ENCODE measurements at regions not wholly inside any gene's neighbourhood (a gene's known extent, or its start where the extent isn't known, plus 50 kb on each side); places are given as distances from the start of the nearest gene placed in this dataset.

GRCh38 chr5:54774281-54775170 lies 210.9 kb downstream of the ESM1 start:
- DNase-seq (ENCODE audit: low read depth in 3 of 3, low spot score in 1 of 3) = no peak

GRCh38 chr5:54772684-54773083 lies 212.7 kb downstream of the ESM1 start:
- no peak for DNase-seq (ENCODE audit: low read depth in 3 of 3, low spot score in 1 of 3)

DNA sequence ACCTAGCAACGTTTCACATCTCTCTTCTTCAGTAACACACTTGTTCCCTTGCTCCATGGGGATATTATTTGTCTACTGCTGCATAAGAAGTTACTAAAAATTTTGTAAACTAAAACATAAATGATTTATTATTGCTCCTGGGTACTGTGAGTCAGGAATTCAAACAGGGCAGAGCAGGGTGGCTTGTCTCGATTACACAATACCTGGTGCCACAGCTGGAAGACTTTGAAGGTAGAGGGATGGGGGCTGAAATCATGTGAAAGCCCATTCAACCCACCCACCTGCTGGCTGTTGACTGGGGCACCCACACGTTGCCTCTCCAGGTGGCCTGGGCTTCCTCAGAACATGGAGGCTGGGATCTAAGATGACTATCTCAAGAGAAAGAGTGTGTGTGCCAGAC lies 213.2 kb downstream of the ESM1 start:
- DNase-seq (ENCODE audit: low read depth in 3 of 3, low spot score in 1 of 3) = no peak

GRCh38 chr5:54769746-54770145 lies 215.6 kb downstream of the ESM1 start:
- no peak for DNase-seq (ENCODE audit: low read depth in 3 of 3, low spot score in 1 of 3)

GRCh38 chr5:54769072-54769471 lies 216.3 kb downstream of the ESM1 start:
- no peak for DNase-seq (ENCODE audit: low read depth in 3 of 3, low spot score in 1 of 3)

- DNase-seq (ENCODE audit: low read depth in 3 of 3, low spot score in 1 of 3) = no peak
These were observed 218.6 kb downstream of the ESM1 start for GRCh38 chr5:54766748-54767147.

GRCh38 chr5:54765165-54766028 lies 220.0 kb downstream of the ESM1 start:
- no peak for DNase-seq (ENCODE audit: low read depth in 3 of 3, low spot score in 1 of 3)

DNA sequence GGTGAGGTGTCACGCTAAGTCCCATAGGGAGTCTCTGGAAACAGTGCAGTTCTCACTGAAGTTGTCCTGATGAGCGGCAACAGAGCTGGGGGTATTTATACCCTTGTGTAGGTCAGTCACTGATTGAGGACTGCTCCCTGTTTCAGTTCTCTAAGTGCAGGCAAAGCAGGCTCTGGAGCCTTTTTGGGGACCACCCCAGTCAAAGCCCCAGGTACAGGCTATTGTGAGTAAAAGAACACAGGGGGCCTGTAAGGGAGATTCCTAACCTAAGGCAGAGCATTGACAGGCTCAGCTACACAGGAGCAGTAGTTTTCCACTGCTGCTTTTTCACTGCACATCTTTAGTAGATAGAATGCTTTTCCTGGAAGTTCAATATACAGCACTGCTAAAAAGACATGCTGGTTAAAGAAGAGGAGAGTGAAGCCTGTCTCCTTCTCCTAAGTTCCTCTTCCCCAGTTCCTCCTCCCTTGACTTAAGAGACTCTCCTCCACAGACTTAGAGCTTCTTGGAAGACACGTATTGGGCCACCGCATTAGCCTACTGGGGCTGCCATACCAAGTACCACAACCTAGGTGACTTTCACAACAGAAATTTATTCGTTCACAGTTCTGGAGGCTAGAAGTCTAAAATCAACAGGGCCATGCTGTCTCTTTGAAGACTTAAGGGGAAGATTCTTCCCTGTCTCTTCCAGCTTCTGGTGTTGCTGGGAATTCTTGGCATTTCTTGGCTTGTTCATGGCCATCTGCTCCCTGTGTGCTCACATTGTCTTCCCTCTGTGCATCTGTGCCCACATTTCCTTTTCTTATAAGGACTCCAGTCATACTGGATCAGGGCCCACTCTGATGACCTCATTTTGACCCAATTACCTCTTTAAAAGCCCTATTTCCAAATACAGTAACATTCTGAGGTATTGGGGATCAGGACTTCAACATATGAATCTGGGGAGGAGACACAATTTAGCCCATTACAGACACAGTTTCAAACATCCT lies 221.0 kb downstream of the ESM1 start:
- no peak for DNase-seq (ENCODE audit: low read depth in 3 of 3, low spot score in 1 of 3)

GRCh38 chr5:54761213-54761701 lies 224.1 kb downstream of the ESM1 start:
- DNase-seq (ENCODE audit: low read depth in 3 of 3, low spot score in 1 of 3) = no peak

DNA sequence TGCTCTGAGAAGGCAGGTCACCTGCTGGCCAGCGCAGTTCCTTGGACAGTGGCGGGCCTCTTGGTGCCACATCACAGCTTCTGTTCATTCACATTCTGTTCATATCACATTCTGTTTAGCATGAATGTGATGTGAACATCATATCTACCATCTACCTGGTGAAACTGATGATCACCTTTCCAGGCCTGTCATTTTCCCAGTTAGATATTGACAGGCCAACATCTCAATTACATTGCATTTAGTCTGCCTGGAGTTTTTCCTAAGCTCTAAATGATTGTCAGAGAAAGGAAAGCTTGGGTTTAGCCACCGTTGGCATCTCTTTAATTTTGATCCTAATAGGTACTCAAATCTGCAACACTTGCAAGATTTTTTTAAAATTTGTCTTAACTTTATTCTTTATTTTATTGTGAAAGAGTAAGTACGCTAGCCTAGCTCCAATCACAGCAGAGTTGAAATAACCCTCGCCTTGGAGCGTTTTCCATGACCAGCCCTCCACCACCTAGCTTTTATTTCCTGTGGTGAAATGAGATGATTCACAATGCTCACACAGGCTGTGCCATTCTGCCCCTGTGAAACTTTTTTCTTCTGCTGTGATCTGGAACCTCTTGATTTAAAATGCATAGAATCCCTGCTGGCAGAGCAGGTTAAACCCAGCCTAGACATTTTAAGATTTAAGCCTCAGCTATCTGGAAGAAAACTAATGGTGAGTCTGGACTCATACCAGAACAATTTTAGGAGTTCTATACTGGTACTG lies 225.0 kb downstream of the ESM1 start:
- DNase-seq (ENCODE audit: low read depth in 3 of 3, low spot score in 1 of 3) = no peak

DNA sequence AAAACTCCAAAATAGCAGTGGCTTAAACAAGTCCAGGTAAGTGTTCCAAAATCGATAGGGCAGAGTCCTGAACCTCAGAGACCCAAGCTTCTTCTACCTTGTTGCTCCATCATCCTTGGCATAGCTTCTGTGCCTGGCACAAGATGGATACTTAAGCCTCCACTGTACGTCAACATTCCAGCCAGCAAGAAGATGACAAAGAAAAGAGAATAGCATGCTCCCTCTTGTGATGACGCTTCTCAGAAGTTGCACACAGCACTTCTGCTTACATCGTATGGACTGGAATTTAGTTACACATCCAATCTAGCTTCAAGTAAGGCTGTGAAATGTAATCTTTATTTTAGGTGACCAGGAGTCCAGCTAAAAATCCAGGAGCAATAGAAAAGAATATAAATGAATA lies 227.4 kb downstream of the ESM1 start:
- no peak for DNase-seq (ENCODE audit: low read depth in 3 of 3, low spot score in 1 of 3)

DNA sequence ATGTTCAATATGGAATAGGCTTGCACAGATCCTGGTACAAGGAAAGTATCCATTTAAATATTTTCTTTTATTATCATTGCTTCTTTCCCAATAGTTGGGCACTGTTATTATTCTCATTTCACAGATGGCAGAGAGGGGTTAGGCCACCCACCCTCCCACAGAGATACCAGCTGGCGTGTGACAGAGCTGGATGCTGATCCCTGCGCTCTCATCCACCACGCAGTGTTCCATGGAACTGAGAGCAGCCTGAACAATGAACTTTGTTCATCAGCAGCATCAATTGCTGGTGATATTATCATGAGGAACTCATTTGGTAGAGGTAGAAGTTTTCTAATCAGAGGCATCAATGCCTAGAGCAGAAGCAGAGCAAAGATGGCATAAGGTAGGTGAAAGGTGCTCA lies 227.9 kb downstream of the ESM1 start:
- DNase-seq (ENCODE audit: low read depth in 3 of 3, low spot score in 1 of 3) = no peak

DNA sequence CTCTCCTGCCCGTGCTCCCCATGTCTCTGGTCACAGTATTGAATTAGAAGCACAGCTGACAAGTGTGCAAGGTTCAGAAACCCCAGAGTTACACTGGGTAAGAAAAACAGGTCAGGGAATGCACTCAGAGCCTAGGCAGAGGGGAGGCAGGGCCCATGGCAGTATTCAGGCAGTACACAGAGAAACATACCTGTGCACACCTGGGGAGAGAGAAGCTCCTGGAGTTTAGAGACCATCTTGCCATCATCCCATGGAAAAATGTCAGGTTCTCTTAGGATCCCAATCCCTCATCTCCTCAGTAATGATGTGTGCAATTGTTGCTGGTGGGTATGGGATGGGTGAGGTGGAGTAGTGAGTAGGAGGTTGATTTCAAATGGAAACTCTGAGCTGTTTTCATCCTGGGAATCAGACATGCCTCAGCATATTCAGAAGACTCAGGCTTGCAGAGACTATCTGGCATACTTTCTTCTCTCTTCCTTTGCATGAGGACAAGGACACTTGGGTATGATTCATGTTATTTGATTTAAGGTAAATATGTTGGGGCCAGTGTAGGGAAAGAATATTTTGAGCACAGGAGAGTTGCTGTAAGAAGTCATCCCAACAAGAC lies 228.5 kb downstream of the ESM1 start:
- DNase-seq (ENCODE audit: low read depth in 3 of 3, low spot score in 1 of 3) = no peak

GRCh38 chr5:54756301-54756700 lies 229.1 kb downstream of the ESM1 start:
- no peak for DNase-seq (ENCODE audit: low read depth in 3 of 3, low spot score in 1 of 3)

DNA sequence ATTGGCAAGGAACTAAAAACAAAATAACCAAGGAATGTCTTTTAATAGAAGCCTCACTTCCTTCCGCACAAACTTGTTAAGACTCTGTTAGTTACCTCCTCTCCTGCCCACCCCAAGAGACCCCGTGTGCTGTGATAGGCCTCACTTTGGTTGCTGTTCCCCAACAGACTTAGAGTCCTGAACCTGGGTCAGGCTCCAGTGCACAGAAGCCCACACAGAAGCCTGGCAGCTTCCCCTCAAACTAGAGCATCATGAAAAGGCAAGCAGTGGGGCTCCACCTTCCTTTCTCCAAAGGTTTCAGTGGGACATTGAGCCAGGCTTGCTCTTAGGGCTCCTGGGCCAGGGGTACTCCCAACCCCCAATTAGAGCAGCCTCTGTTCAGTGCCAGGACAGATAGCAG lies 230.5 kb downstream of the ESM1 start:
- no peak for DNase-seq (ENCODE audit: low read depth in 3 of 3, low spot score in 1 of 3)

DNA sequence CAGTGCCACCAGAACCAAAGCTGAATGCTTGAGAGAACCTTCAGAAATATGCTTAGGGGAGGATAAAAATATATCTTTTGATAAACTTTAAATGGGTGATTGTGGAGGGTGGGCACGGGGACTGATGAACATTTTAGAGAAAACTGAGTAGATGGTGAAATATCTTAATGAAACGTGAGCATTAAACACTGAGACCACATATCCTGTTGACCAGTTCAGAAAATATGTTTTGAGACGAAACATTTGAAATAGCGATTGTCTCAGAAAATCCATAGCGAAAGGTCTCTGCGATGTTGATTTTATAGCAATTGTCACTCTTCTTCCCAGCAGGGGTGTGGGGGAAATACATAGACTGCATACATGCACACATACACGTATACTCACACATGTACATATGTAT lies 231.0 kb downstream of the ESM1 start:
- no peak for DNase-seq (ENCODE audit: low read depth in 3 of 3, low spot score in 1 of 3)

DNA sequence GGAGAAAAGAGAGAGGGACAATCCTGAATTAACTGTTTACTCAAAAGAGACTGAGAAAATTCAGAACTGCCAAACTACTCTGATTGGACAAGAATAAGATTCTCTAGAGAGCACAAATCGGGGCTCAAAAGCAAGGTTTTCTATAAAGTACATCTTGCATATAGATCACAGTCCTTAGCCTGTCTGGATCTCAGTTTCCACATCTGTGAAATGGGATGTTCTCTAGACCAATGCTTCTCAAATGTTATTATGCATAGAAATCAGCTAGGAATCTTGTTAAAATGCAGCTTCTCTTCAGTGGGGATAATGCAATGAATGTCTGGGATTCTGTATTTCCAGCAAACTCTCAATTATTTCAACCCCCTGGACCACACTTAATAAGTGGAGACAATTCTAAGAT lies 231.6 kb downstream of the ESM1 start:
- DNase-seq (ENCODE audit: low read depth in 3 of 3, low spot score in 1 of 3) = no peak

- DNase-seq (ENCODE audit: low read depth in 3 of 3, low spot score in 1 of 3) = no peak
These were observed 232.4 kb downstream of the ESM1 start for GRCh38 chr5:54753034-54753433.

- no peak for DNase-seq (ENCODE audit: low read depth in 3 of 3, low spot score in 1 of 3)
These were observed 231.0 kb downstream of the SNX18 start for GRCh38 chr5:54748527-54748926.

All from stimulated activated CD4-positive, alpha-beta T cell treated with anti-CD3 and anti-CD28 coated beads, TNF-alpha, amount 100 ng/mL, for 1 hour (primary cell).